DMS114 treated with DMSO at 0.1 percent for 48 hours (cell line): ENCODE measurements at regions not wholly inside any gene's neighbourhood (a gene's known extent, or its start where the extent isn't known, plus 50 kb on each side); places are given as distances from the start of the nearest gene placed in this dataset.

Experiments
- DNase-seq: peaks from one replicate; lab custom pipeline; 2025; ENCODE audit not compliant: unreplicated experiment; lab: John Stamatoyannopoulos, UW

DNA sequence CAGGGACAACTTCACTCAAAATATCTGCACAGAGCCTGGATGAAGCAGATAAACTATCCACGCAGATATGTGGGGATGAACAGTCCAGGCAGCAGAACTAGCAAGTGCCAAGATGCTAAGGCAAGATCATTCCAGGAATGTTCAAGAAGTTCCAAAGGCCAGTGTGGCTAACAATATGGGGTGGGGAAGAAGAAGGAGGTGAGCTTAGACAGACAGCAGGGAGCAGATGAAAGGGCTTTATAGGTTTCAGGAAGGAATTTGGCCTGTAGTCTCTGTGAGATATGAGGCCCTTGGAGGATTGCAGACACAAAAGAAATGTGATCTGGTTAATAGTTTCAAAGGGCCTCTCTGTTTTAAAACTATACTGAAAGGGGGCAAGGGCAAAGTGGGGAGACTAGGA, 63.5 kb upstream of the PPM1H start:
- no peak for DNase-seq

DNA sequence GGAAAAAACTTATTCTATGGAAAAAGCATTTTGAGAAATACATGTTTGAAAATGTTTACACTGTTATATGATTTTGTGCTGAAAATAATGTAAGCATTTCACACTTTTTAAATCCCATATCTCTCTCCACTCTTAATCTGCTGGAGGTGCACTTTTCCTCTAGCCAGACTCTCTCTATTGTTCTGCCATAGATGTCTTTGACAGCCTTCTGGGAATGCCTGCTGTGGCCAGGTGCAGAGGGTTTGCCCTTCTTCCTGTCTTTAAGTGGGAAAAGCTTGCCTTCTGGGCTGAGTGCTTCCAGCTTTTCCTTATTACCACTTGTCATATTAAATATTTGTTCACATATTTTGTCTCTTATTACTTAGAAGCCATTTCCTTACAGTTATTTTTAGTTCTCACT, 60.1 kb upstream of the PPM1H start:
- no peak for DNase-seq

DNA sequence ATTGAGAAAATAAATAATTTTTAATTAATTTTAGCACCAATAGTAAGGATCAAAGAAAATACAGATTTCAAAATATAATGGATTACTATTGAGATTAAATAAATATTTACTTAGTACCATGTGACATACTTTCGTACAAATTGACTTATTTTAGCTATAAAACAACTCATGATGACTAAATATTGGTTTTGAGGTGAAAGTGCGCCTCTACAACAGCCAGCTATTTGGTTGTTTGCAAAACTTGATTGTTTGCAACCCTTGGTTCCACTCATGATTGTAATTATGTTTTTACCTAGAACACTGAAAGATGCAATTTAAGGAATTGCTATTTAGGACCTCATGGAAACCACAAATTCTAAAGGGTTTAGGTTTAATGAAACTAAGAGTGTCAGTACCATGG, 51.9 kb upstream of the PPM1H start:
- DNase-seq: no peak
